Ascending aorta (tissue), 2 donors: ENCODE measurements at regions not wholly inside any gene's neighbourhood (a gene's known extent, or its start where the extent isn't known, plus 50 kb on each side); places are given as distances from the start of the nearest gene placed in this dataset.

ENCODE experiments used
- DNase-seq, 2 donors: peaks; one replicate each; pipeline ENCODE4 v3.0.0-alpha.2; 2019; ENCODE audit warnings: low spot score in 2 of 2
- H3K27ac ChIP-seq, 2 donors: fragments of 200-600 bp; sonication (generic); one replicate each; pipeline ENCODE4 v1.5.1; 2016 to 2017; ENCODE audit warnings: mild to moderate bottlenecking in 1 of 2
- H3K27me3 ChIP-seq: fragments of 200-600 bp; sonication (generic); one replicate; pipeline ENCODE4 v1.5.1; 2017
- H3K36me3 ChIP-seq, 2 donors: fragments of 200-600 bp; sonication (generic); one replicate each; pipeline ENCODE4 v1.5.1; 2016
- H3K4me1 ChIP-seq, 2 donors: fragments of 200-600 bp; sonication (generic); one replicate each; pipeline ENCODE4 v1.5.1; 2016 to 2017; ENCODE audit warnings: mild to moderate bottlenecking in 1 of 2
- H3K4me3 ChIP-seq, 2 donors: fragments of 200-600 bp; sonication (generic); one replicate each; pipeline ENCODE4 v1.5.1; 2016 to 2017; ENCODE audit warnings: mild to moderate bottlenecking in 1 of 2
- H3K9me3 ChIP-seq, 2 donors: fragments of 200-600 bp; sonication (generic); one replicate each; pipeline ENCODE4 v1.5.1; 2016
- intact Hi-C: fragments of 100-400 bp; cut with DNase I; formaldehyde crosslinking; loops from one replicate; pipeline ENCODE4 v1.15.1; 2023
- TF ChIP-seq, protein P1 (sequence below), 3 experiments: fragments of 200-600 bp in 2 of 3; fragments of 450-650 bp in 1 of 3; sonication (generic) in 2 of 3; IDR thresholded peaks; one replicate each; pipeline ENCODE4 v1.5.1; 2016 to 2019; ENCODE audit warnings: antibody characterized with exemption in 3 of 3, mild to moderate bottlenecking in 1 of 3, moderate library complexity in 1 of 3

DNA sequence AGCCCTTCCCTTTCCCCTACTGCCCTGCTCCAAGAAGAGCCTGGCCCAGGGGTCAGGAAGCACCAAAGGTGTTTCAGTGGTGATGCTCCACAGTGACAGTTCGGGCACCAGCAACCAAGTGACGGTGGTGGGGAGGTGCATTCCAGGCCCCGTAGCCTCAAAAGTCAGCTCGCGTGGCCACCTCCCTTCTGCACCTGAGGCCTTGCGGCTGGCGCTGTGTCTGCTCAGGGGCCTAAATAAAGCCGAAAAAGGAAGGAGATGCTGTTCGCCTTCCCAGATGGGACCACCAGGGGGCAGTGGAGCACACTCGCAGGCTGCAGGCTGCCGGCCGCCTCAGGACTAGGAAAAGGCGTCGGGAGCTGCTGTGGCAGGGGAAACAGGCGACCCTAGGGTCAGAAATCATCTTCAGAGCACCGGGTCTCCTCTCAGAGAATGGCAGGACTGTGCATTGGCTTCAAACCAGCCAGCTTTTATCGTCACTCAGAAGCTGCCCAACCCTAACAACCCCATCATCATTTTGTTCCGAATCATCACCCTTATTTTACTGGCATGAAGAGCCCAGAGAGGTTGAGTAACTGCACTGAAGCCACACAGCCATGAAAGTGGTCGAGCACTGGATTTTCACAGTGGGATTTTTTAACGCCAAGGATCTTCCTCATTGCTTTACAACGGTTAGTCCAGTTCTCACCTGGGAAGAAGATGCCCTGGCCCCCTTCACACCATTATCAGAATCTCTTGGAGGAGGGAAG is 213.0 kb upstream of the CELF4 start:
- H3K9me3 ChIP-seq: no peaks in the 10 kb centered on the region
- no peaks in the 10 kb centered on the region for H3K27me3 ChIP-seq
- H3K4me1 ChIP-seq: no peaks in the 10 kb centered on the region
- intact Hi-C loops: no loop called here
- no peak overlapping the region for H3K27ac ChIP-seq
- no peaks in the 10 kb centered on the region for H3K36me3 ChIP-seq
- no peak overlapping the region for H3K4me3 ChIP-seq
- TF ChIP-seq, protein P1, sequence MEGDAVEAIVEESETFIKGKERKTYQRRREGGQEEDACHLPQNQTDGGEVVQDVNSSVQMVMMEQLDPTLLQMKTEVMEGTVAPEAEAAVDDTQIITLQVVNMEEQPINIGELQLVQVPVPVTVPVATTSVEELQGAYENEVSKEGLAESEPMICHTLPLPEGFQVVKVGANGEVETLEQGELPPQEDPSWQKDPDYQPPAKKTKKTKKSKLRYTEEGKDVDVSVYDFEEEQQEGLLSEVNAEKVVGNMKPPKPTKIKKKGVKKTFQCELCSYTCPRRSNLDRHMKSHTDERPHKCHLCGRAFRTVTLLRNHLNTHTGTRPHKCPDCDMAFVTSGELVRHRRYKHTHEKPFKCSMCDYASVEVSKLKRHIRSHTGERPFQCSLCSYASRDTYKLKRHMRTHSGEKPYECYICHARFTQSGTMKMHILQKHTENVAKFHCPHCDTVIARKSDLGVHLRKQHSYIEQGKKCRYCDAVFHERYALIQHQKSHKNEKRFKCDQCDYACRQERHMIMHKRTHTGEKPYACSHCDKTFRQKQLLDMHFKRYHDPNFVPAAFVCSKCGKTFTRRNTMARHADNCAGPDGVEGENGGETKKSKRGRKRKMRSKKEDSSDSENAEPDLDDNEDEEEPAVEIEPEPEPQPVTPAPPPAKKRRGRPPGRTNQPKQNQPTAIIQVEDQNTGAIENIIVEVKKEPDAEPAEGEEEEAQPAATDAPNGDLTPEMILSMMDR (IDR thresholded peaks at IDR 0.05): peak in 1 of 3 experiments; percentile 30
- DNase-seq: peak in 1 of 2 donors; percentile 63

DNA sequence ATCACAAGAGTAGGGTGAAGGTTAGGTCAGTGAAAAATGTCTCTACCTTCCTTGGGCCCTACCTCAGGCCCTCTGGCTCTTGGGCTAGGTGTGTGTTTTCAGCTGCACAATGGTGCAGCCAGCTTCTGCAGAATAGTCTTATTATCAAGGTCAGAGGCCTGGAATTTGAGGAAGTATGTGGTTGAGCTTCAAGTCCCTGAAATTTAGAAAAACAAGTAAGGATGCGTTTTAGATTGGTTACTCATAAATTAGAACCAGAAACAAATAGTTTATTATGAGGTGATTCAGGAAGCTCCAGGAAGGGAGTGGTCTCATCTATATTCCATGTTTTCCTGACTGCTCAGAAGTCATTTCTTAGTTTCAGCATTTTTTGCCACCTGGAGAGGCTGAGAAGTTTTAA is 204.2 kb upstream of the CELF4 start:
- Histone ChIP-seq H3K27me3 (no peaks in the 10 kb centered on the region), H3K27ac (no peak overlapping the region), H3K9me3 (no peaks in the 10 kb centered on the region), H3K4me3 (no peak overlapping the region), H3K36me3 (no peaks in the 10 kb centered on the region), H3K4me1 (no peaks in the 10 kb centered on the region)
- no peak for DNase-seq
- intact Hi-C loops: no loop called here
- TF ChIP-seq, protein P1 (IDR thresholded peaks at IDR 0.05): no peak

DNA sequence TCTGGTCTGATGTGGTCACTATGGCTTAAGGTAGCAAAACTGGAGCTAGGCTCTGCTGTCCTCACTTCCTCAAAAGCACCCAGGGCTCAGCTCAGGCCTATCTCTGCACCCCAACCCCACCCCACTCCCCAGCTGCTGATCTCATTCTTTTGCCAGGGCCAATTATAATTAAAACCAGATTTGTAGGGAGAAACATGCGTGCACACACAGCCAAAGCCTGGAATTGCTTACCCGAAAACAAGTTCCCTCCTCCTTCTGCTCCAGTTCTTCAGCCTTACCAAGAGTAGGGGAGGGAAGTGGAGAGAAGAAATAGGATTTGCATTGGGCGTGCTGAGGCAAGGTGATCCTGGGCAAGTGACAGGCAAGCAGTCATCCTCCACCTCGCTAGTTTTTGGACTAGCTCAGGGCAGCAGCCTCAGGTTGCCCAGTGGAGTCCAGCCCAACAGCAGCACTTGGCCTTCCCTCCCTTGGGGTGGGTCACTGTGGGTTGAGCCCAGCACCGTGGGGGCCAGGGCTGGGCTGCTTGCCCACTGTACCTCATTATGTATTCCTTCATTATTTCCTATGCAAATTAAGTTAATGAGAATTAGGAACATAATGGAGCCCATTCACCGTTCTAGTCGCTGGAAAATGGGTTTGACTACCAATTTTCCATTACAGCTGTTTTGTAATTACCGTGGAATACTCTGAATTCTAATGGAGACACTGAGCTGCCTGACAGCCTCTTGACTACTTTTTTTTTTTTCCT is 199.1 kb upstream of the CELF4 start:
- Histone ChIP-seq H3K9me3 (no peaks in the 10 kb centered on the region), H3K27me3 (no peaks in the 10 kb centered on the region), H3K4me3 (no peak overlapping the region), H3K4me1 (no peaks in the 10 kb centered on the region), H3K27ac (no peak overlapping the region), H3K36me3 (no peaks in the 10 kb centered on the region)
- TF ChIP-seq, protein P1 (IDR thresholded peaks at IDR 0.05): no peak
- DNase-seq: no peak
- intact Hi-C loops: no loop called here

DNA sequence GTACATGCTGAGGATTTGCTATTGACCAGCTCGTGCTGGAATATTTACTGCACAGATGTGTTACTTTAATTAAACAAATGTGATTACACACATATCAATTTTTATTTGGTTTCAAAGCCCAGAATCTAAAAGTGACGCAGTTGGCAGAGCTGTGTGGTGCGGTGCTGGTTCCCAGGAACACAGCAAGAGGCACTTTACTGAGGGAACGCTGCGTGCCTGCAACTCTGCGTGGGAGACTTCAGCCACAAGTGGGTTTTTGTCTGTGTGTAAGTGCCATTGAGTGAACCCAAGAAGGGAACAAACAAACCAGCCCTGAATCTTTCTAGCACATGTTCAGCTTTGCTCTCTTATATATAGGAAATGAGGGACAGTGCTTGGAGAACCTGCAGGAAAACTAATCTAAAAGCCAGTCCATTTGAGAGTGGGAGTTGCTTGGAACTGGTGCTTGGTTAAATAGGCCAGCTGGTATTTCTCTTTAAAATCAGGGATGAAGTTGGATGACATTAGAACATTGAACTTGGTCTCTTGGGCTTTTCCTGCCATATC is 196.6 kb upstream of the CELF4 start:
- Histone ChIP-seq H3K27me3 (no peaks in the 10 kb centered on the region), H3K9me3 (no peaks in the 10 kb centered on the region), H3K36me3 (no peaks in the 10 kb centered on the region), H3K4me1 (no peaks in the 10 kb centered on the region), H3K4me3 (no peak overlapping the region), H3K27ac (no peak overlapping the region)
- no peak for DNase-seq
- intact Hi-C loops: no loop called here
- TF ChIP-seq, protein P1 (IDR thresholded peaks at IDR 0.05): no peak

DNA sequence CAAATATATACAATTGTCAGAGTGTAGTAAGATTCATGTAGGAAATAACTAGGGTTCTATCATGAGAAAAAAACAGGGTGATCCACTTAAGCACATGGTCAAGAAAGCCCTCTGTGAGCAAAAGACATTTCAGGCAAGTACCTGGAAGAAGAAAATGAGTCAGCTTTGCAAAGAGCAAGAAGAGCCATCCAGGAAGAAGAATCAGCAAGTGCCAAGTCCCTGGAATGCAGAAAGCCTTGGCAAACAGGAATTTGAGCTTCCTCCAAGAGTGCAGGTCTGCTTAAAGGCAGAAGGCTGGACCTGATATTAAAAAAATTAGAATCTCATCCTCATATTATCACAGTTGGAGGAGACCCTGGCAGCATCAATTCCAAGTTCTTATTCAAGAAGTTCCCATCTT is 188.5 kb upstream of the CELF4 start:
- H3K27ac ChIP-seq: no peak overlapping the region
- no peak overlapping the region for H3K4me3 ChIP-seq
- H3K36me3 ChIP-seq: no peaks in the 10 kb centered on the region
- intact Hi-C loops: no loop called here
- H3K9me3 ChIP-seq: no peaks in the 10 kb centered on the region
- no peaks in the 10 kb centered on the region for H3K27me3 ChIP-seq
- no peak for DNase-seq
- TF ChIP-seq, protein P1 (IDR thresholded peaks at IDR 0.05): no peak
- no peaks in the 10 kb centered on the region for H3K4me1 ChIP-seq
